Left lobe of liver (tissue), 2 donors: ENCODE measurements at regions not wholly inside any gene's neighbourhood (a gene's known extent, or its start where the extent isn't known, plus 50 kb on each side); places are given as distances from the start of the nearest gene placed in this dataset.

Source experiments
- ATAC-seq: fragments of 200-7000 bp; cut with Tn5 transposase; one replicate; pipeline ENCODE4 v1.9.1; 2020; ENCODE audit warnings: mild to moderate bottlenecking, moderate library complexity
- DNase-seq: peaks from one replicate; pipeline ENCODE4 v3.0.0-alpha.2; 2020; ENCODE audit warnings: low spot score
- donor health status: DM: no; HTN: no; CAD: no; lungs with moderate emphysema.
- donor health status: DM: no; HTN: yes; CAD: no.

DNA sequence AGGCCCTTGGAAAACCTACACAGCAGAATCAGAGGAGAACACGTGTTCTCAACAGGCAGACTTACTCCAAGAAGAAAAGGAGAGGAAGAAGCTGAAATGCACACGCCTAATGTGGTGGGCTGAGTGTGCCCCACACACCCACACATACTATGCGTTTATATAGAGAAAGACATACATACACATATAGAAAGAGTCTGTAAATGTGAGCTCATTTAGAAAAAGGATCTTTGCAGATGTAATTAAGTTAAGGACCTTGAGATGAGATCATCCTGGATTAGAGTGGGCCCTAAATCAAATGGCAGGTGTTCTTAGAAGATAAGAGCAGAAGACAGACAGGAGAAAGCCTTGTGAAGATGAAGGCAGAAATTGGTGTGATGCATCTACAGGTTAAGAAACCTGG, 87.2 kb upstream of the KLF3 start:
- DNase-seq, result no peak
- no peak for ATAC-seq

DNA sequence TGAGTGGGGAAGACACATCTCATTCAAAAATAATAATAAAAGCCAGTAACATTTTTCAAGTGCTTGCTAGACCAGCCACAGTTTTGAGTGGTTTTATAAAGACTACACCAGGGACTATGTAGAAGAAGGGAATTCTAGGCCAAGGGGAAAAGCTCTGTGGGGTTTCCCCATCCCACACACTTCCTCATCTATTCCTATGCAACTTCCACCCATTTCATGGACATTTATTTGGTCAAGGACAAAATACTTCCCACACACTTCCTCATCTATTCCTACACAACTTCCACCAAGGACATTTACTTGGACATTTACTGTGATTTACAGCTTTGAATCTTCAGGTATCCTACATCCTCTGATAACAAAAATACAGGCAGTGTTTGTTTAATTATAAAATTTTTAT, 86.5 kb upstream of the KLF3 start:
- no peak for ATAC-seq
- no peak for DNase-seq

DNA sequence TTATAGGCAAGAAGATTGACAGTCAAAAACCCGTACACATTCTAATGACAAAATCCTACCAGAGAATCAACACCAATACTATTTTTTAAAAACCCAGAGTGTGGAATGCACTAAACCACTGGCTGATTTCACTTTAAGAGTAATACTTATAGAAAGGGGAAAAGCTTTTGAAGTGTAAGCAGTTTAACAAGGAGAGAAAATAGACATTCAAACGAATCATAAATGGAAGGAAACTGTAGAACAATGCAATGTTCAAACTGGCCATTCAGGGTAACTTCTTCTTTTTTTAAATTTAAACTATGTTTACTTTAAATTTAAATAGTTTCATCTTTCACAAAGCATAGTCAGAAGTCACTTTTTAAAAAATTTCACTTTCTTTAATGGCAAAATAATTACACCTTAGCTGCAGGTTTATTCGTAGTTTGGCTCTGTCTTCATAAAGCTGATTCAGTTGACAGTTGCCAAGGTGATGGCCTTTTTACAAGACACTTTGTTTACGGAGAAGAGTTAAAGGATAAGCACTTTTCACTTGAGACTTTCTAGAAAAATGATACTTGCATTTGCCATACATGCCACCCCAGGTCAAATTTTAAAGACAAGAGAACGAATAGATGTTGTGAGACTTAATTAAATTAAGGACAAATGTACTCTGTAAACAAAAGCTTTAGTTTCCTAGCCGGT, 82.4 kb upstream of the KLF3 start:
- DNase-seq (no peak), ATAC-seq (no peak)

DNA sequence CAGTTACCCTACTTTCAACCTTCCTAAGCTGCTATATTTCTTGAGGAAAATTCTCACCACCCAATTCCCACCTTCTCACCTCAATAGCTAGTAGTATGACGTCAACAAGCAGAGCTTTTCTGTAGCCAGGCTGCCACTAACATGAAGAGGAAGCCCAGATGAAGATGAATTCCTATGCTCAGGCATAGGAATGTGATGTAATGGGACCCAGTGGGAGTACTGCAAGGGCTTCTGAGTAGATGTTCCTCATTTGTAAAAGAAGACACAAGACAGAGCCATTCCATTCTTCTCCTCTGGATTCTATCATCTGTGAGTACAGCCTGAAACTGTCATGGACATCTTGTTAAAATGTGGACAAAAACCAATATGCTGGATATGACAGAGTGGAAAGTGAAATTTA, 81.6 kb upstream of the KLF3 start:
- ATAC-seq (no peak), DNase-seq (no peak)

DNA sequence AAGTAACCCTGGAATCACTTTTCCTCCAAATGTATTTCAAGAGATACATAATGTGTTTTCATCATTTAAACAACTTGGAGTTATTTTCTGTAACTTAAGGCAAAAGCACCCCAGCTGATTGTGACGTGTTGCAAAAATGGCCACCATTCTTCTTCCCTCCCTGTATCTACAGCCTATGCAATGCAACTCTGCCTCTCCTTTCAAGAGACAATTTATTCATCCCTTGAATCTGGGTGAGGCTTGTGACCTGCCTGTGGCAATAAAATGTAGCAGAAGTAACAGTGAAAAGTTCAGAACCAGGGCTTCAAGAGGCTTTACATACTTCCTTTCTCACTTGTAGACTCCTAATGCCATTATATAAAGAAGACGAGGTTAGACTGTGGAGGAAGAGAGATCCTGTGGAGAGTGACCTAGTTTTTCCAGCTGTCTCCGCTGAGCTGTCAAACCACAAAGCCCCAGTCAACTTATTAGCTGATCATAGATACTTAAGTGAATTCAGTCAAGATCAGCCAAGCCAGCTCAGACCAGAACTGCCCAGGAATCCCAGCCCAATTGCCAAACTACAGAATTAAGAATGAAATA, 81.0 kb upstream of the KLF3 start:
- no peak for ATAC-seq

DNA sequence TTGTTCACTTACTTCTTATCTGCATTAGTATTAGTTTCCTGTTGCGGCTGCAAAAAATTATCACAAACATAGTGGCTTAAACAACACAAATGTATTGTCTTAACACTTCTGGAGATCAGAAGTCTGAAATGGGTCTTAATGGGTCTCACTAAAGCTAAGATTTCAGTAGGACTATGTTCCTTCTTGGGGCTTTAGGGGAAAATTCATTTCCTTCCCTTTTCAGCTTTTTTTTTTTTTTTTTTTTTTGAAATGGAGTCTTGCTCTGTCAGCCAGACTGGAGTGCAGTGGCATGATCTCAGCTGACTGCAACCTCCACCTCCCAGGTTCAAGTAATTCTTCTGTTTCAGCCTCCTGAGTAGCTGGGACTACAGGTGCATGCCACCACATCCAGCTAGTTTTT, 78.1 kb upstream of the KLF3 start:
- no peak for ATAC-seq
- DNase-seq, result no peak

More for the DNA sequence above, 81.0 kb upstream of the KLF3 start:
- DNase-seq, result no peak

DNA sequence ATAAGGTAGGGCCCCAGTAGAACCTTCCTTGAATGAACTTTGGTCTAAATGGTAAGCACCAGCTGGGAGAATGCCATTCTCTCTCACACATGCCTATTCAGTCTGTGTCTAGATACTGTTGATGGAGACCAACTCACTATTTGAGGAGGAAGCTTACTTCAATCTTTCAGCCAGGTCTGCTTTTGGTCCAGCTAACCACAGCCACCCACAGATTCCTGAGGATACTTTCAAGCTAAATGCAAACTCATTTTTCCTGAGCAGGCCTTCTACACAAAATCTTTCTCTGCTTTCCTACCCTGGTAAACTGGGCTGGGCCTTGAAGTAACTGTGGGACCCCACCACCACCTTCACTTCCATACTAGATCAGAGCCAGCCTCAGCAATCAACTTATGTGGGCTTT, 76.9 kb upstream of the KLF3 start:
- DNase-seq, result no peak

DNA sequence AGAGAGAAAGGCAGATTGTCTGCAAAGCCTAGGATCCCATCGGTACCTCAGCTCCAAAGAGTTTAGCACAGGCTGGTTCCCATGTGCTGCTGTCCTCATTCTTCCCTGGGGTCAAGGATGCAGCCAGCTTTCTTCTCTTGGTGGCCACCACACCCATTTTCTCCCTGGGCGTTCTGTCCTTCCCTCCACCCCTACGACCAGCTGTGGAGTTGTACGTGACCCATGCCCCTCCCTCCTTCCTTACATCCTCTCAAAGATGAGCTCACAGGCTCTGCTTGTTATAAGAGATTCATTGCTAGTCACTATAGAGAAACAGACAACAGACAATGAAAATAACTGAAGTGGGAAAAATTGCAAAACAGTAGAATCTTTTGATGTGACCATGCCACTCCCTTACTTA, 74.0 kb upstream of the KLF3 start:
- no peak for DNase-seq
- no peak for ATAC-seq

More for the DNA sequence above, 76.9 kb upstream of the KLF3 start:
- no peak for ATAC-seq

DNA sequence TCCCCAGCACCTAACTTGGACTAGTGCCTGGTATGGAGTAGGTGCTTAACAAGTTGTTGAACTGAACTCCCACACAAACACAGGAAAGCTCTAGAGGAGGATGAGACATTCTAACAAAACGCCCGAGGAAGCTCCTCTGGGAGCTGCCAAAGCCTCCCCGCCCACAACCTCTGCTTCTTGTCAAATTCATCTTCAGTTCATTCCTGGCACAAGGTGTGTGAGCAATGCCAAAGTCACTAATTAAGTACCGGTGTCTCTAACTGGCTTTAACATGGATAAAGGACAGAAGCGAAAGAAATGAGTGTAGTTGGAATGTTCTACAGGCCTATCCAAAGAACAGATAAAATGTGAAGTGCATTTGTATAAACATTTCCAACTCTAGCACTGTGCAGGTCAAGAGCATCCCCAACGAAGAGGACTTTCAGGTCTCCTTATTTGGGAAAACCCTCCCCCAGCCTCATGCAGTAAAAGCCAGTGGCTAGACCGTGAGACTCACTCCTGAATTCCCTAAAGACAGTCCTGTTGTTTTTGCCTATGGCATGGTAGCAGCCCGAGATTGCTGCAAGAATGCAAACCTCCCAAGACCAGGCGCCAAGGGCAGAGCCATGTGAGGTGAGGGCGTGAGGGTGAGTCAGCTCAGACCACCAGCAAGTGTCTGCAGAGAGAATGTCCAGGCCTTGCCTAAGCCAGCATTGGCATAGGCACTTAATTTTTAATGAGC, 72.2 kb upstream of the KLF3 start:
- no peak for ATAC-seq
- no peak for DNase-seq

DNA sequence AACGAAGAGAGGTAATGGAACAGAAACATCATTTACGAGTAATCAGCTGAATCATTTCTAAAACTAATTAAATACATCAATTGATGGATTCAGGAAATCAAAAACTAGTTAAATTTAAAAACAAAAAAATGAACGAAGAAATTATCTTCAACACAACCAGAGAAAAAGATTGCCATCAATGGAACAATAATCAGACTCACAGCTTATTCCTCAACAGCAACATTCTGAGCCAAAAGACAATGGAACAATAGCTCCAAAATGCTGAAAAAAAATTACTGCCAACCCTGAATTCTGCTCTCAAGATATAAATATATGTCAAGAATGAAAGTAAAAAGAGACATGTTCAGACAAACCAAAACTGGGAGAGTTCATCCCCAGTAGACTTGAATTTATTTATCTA, 65.5 kb upstream of the KLF3 start:
- ATAC-seq (no peak), DNase-seq (no peak)

DNA sequence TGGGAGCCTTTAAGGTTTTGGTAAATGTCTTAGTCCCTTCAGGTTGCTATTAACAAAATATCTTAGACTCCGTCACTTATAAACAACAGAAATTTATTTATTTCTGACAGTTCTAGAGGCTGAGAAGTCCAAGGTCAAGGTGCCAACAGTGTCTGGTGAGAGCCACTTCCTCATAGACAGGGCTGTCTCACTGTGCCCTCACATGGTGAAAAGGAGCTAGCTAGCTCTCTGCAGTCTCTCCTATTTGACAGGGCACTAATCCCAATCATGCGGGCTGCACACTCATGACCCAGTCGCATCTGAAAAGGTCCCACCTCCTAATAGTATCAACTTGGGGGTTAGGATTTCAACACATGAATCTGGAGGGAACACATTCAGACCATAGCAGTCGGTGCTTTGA, 63.4 kb upstream of the KLF3 start:
- peak; percentile 62 for ATAC-seq
- DNase-seq, result no peak

DNA sequence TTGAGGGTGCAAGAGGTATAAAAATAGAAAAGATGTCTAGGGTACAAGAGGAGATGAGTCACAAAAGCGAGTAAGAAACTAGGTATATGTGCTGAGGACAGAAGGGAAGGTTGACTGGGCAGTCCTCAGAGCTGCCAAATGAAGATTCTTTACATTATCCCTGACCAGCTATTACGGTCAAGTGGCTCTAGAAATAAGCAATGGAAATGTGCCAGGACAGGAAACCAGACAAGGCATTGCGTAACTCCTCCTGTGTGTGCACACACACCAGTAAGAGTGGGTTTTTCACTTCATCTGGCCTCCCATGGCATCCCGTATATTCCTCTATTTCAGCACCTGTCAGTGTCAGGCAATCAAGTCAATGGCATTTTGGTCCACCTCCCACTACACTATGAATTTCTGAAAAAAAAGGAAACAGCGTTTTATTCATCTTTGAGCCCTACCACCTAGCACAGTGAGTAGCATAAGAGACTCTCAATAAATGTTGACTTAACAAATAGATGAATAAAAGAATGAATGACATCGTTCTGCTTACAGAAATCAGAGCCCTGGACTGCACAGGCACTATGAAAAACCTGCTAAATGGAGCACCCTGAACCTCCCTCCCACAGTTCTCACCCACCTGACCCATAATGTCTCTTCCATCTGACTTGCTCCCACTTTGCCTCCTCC, 62.6 kb upstream of the KLF3 start:
- peak; percentile 77 for ATAC-seq
- DNase-seq, result peak; percentile 56

DNA sequence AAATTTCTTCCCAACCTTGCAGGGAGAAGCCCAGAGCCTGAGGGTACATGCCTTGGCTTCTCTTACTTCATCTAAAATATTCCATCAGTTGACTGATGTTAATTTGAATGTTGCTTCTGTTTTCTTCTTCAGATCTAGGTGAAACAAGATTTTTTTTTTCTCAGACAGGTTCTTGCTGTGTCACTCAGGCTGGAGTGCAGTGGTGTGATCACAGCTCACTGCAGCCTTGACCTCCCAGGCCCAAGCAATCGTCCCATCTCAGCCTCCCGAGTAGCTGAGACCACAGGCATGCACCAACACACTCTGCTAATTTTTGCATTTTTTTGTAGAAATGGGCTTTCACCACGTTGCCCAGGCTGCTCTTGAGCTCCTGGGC, 62.1 kb upstream of the KLF3 start:
- DNase-seq (no peak), ATAC-seq (no peak)

DNA sequence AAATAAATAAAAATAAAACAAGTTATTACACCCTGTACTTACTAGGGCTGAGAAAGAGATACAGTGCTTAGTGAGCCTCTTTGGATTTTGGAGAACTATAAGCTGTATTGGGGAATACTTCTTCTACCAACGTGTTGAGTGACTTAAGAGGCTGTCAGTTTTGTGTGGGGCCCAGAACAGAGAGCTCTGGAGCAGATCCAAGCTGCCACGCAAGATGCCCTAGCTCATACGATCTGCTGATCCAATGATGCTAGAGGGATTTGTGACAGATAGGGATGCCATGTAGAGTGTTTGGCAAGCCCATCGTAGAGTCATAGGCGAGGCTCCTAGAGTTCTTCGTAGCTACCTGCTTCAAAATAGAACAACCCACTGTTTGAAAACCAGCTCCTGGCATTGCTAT, 60.3 kb upstream of the KLF3 start:
- ATAC-seq, result no peak
- DNase-seq, result peak; percentile 27

DNA sequence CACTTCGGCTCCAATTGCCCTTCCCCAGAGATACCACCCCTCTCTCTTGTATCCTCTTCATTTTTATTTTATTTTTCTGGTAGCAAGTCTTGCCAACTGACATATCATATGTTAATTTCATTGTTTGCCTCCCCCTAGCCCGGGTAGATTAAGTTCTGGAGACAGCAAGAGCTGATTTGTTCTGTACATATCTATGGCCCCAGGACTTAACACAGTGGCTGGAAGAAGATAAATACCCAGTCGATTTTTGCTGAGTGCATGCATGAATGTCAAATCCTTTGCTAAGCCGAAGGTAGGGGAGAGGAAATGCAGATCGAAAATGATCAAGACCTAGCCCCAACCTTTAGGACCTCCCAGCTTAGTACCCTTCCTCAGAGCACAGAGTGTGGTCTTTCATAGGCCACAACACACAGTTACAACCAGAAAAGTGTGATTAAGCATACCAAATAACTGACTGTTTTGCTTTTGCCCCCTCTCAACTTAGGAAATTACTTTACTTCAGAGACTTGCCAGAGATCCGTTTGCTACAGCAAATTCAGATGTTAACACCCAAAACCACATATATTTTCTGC, 58.7 kb upstream of the KLF3 start:
- DNase-seq (no peak), ATAC-seq (no peak)

DNA sequence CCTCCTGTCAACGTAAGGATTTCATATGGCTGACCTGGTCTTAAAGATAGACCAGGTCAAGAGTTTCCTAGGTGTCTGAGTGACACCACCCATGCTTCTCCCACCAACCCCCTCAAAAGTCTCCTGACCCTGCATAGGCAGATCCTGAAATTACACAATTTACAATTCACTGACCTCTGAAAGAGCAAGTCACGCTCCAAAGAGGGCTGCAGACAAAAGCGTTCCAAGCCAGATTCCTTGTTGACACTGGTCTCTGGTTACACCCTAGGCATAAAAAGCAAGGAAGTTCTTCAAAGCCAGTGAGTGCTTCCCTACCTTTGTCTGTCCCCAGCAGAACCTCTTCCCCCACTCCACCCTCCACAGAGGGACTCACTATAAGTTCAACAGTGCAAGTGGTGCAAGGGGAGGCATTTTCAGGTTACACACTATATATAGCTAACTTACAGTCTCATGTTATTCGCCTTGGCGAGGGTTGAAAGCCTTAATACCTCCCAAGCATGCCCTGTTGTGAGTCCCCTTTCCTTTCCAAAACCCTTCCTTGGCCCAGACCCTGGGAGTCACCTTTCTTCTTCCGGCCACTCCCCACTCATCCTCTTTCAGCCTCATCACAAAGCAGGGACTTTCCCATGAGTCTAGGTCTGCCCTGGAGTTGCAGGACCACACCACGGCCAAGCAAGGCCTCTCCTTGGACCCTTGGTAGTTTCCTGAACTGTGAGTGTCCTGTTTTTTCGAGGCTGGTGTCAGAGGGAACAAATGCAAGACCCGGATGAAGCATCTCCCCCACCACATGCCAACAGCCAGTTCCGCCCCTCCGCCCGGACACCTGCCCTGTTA, 58.0 kb upstream of the KLF3 start:
- DNase-seq (peak; percentile 38), ATAC-seq (peak; percentile 76)

DNA sequence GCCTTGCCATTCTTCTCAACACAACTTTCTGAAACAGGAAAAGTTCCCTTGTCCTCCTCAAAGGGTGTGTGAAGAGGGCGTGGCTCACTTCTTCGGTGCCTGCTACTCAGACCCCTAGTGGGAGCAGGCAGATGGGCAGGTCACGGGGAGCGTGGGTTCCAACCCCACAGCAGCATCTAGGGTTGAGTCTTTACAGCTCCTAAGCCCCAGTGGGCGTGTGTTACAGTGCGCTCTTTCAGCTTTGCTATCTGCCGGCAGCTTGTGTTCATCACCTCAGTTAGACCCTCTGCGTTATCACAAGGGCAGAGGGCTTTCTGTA, 57.5 kb upstream of the KLF3 start:
- DNase-seq (no peak), ATAC-seq (no peak)

DNA sequence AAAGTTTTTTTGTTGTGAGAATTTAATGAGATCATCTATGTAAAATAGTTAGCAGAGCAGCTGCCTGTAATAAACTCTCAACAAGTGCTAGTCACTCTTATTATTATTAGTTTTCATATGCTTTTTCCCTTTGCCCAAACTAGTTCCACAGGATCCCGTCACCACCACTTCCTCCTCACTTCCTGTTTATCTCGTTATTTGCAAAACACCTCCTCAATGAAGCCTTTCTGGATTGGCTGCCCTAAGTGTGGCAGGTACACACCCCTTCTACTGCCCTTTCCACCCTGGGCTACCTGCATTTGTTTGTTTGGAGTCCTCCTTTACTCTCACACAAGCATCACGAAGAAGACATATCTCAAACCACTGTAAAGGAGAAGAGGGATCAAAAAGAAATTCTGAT, 54.4 kb upstream of the KLF3 start:
- DNase-seq (peak; percentile 35), ATAC-seq (no peak)

DNA sequence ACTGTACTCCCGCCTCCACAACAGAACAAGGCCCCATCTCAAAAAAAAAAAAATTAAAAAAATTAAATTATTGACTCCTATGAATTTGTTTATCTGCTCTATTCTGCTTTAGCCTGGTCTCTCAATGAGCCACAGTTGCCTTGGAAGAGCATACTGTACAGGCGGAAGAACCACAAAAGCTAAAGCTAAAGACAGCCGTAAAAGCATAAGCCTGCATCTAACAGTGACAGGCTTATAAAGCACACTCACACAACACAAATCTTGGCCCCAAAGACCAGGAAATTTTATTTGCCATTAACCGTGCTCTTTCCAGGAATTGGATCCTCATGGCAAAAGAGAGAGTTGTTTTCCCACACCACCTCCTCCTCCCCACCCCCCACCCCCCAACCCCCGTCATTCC, 53.5 kb upstream of the KLF3 start:
- DNase-seq, result no peak
- no peak for ATAC-seq

DNA sequence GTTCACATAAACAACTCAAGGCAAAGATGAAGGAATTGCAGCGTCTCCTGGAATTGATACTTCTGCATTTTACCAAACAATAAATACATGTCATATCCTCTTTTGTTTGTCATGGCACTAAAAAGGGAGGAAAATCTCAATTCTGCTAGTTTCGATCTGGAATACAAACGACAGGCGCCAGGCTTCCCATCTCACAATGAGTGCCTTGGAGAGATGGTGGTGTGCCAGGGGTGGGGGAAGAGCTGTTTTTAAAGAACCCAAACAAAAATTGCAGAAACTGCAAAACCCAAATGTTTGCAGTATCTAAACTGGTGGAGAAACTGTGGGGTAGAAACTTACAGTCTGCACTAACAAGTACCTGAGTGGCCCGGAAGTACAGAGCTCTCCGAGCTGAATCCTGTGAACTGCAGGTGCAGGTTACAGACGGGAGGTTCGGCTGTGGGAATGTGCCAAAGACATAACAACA, 53.0 kb upstream of the KLF3 start:
- peak; percentile 59 for ATAC-seq
- DNase-seq, result peak; percentile 31

DNA sequence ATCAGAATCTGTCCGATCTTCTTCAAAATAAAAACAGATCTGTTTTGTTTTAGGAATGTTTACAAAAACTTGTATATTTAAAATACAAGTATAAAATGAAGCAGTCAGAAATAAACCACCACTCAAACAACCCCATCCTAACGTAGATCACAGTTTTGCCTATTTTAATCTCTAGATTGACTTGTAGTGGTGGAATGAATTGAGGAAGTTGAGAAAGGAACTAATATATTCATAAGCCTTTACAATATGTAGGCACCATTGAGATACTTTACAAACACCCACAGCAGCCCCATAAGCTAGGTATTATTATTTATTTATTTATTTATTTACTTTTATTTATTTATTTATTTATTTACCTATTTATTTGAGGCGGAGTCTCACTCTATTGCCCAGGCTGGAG, 52.3 kb upstream of the KLF3 start:
- no peak for DNase-seq
- no peak for ATAC-seq
